Esophagus muscularis mucosa (tissue), 4 donors: ENCODE measurements at regions not wholly inside any gene's neighbourhood (a gene's known extent, or its start where the extent isn't known, plus 50 kb on each side); places are given as distances from the start of the nearest gene placed in this dataset.

Source experiments
- DNase-seq: peaks from one replicate; pipeline ENCODE4 v3.0.0-alpha.2; 2017; ENCODE audit errors: extremely low spot score
- H3K27ac ChIP-seq, 4 donors: fragments of 200-600 bp; sonication (generic); replicated peaks in 1 of 4; 1 replicate in 3 of 4; 2 replicates in 1 of 4; pipeline ENCODE4 v1.5.1; 2016 to 2019; ENCODE audit warnings: mild to moderate bottlenecking in 1 of 4
- H3K27me3 ChIP-seq, 4 donors: fragments of 200-600 bp; sonication (generic); one replicate each; pipeline versions ENCODE4 v1.5.1 to v1.6.0; 2016 to 2019
- H3K36me3 ChIP-seq, 4 donors: fragments of 200-600 bp; sonication (generic); one replicate each; pipeline ENCODE4 v1.5.1; 2016 to 2019
- H3K4me1 ChIP-seq, 4 donors: fragments of 200-600 bp; sonication (generic); one replicate each; pipeline ENCODE4 v1.5.1; 2016 to 2019
- H3K4me3 ChIP-seq, 4 donors: fragments of 200-600 bp; sonication (generic); 1 replicate in 2 of 4; 2 replicates in 2 of 4; pipeline ENCODE4 v1.5.1; 2016 to 2019; ENCODE audit warnings: mild to moderate bottlenecking in 4 of 4, moderate library complexity in 1 of 4
- H3K9me3 ChIP-seq, 4 donors: fragments of 200-600 bp; sonication (generic); 1 replicate in 3 of 4; 2 replicates in 1 of 4; pipeline ENCODE4 v1.5.1; 2016 to 2019
- EP300 ChIP-seq: sonication (generic); formaldehyde crosslinking; IDR thresholded peaks from one replicate; pipeline ENCODE4 v1.6.1; 2017; ENCODE audit warnings: antibody characterized with exemption
- POLR2A ChIP-seq: fragments of 450-650 bp; IDR thresholded peaks from one replicate; pipeline ENCODE4 v1.6.1; 2017; ENCODE audit warnings: antibody characterized with exemption, moderate library complexity, mild to moderate bottlenecking, low read depth
- POLR2AphosphoS5 ChIP-seq, 2 donors: sonication (generic); formaldehyde crosslinking; IDR thresholded peaks; one replicate each; pipeline ENCODE4 v1.6.1; 2017; ENCODE audit warnings: antibody characterized with exemption in 2 of 2
- WGBS: methylation state at CpG from one replicate; pipeline ENCODE4 v1.1.5; 2018; 5-methylcytosine and 5-hydroxymethylcytosine counted together
- intact Hi-C: fragments of 100-400 bp; cut with DNase I; formaldehyde crosslinking; loops from one replicate; pipeline ENCODE4 v1.15.1; 2023
- TF ChIP-seq, protein P1 (sequence below), 3 experiments: fragments of 200-600 bp in 2 of 3; fragments of 450-650 bp in 1 of 3; sonication (generic) in 2 of 3; IDR thresholded peaks; one replicate each; pipeline ENCODE4 v1.5.1; 2017 to 2019; ENCODE audit warnings: antibody characterized with exemption in 3 of 3, mild to moderate bottlenecking in 2 of 3, moderate library complexity in 1 of 3

DNA sequence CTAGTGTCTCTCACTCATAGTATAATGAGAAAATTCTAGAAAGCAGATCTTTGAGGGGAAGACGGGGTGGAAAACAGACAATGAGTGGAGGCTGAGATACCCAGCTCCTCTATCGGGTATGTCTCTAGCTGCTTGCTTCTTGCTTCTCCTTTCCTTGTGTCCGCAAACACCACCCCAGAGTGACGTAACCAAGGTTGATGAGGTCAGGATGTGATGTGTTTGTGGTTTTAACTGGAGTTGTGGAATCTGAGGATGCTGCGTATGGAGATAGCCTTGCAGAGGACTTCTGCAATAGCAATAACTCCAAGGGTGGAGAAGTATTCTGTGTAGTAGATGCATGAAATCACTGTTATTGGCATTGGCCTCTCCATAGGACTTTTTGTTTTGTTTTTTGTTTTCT is 132.7 kb upstream of the IFNGR1 start:
- no peaks in the 10 kb centered on the region for H3K27me3 ChIP-seq
- H3K27ac ChIP-seq: no peak overlapping the region
- TF ChIP-seq EP300 (no peak), POLR2AphosphoS5 (IDR thresholded peaks at IDR 0.05) (no peak), POLR2A (no peak)
- TF ChIP-seq, protein P1, sequence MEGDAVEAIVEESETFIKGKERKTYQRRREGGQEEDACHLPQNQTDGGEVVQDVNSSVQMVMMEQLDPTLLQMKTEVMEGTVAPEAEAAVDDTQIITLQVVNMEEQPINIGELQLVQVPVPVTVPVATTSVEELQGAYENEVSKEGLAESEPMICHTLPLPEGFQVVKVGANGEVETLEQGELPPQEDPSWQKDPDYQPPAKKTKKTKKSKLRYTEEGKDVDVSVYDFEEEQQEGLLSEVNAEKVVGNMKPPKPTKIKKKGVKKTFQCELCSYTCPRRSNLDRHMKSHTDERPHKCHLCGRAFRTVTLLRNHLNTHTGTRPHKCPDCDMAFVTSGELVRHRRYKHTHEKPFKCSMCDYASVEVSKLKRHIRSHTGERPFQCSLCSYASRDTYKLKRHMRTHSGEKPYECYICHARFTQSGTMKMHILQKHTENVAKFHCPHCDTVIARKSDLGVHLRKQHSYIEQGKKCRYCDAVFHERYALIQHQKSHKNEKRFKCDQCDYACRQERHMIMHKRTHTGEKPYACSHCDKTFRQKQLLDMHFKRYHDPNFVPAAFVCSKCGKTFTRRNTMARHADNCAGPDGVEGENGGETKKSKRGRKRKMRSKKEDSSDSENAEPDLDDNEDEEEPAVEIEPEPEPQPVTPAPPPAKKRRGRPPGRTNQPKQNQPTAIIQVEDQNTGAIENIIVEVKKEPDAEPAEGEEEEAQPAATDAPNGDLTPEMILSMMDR (IDR thresholded peaks at IDR 0.05): no peak
- intact Hi-C loops: no loop called here
- DNase-seq: no peak
- peaks cover 0 to 20% (median 12%) of the 10 kb centered on the region in 4 donors for H3K4me1 ChIP-seq
- H3K36me3 ChIP-seq: no peaks in the 10 kb centered on the region
- no peak overlapping the region for H3K4me3 ChIP-seq
- H3K9me3 ChIP-seq: no peaks in the 10 kb centered on the region
- 85% methylated on average over 5 of the region's 5 CpGs for WGBS

DNA sequence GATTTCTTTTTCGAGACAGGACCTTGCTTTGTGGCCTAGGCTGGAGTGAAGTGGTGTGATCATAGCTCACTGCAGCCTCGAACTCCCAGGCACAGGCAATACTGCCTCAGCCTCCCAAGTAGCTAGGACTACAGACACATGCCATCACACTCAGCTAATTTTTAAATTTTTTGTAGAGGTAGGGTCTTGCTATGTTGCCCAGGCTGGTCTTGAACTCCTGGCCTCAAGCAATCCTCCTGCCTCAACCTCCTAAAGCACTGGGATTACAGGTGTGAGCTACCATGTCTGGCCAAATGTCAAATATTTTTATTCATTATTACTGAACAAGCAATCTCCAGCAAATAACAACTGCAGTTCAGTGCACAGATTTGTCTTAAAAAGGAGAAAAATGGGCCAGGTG is 131.7 kb upstream of the IFNGR1 start:
- Histone ChIP-seq H3K9me3 (no peaks in the 10 kb centered on the region), H3K4me3 (no peak overlapping the region), H3K36me3 (no peaks in the 10 kb centered on the region), H3K27me3 (no peaks in the 10 kb centered on the region), H3K4me1 (peaks cover 0 to 20% (median 12%) of the 10 kb centered on the region in 4 donors), H3K27ac (no peak overlapping the region)
- TF ChIP-seq, protein P1 (IDR thresholded peaks at IDR 0.05): no peak
- TF ChIP-seq EP300 (no peak), POLR2AphosphoS5 (IDR thresholded peaks at IDR 0.05) (no peak), POLR2A (no peak)
- intact Hi-C loops: no loop called here
- no peak for DNase-seq
- WGBS: 85% methylated on average over 2 of the region's 2 CpGs

DNA sequence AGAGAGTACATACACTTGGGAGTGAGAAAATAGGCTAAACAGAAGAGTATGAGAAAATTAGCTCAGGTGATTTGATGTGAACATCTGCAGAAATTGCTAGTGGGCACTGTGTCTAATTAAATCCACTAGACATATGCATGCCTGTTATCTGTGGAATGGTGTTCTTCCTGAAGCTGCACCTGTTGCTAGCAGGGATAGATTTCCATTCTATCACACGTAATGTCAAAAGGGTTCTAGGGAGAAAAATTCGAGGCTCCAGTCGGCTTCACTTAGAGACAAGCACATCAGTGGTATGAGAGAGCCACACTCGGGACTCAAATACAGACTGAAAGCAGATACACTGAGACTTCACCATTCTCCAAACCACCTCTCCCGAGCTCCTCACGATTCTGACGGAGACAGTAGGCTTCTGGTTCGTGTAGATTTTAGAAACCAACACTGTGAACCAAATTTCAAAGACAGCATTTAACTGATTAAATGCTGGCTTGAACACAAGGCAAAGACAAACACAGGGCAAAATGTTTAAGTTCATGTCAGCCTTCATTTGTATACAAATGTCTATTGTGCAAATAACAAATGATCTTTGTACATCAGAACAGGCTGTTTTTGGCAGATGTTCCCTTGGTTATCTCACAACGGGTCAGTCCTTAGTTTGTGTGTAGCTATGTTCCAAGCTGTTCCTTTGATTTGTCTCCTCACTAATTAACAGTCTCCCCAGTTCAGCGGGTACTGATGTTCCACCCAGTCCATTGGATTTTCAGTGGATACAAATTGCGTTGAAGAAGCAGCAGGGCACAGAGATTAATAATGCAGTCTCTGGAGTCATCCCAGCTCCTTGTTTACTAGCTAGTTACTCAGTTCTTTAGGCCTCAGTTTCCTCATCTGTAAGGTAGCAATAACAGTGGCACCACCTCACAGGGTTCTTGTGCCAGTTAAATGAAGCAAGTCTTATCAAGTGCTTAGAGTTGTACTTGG is 131.0 kb upstream of the IFNGR1 start:
- peaks cover 0 to 20% (median 12%) of the 10 kb centered on the region in 4 donors for H3K4me1 ChIP-seq
- intact Hi-C loops: no loop called here
- H3K36me3 ChIP-seq: no peaks in the 10 kb centered on the region
- no peak overlapping the region for H3K27ac ChIP-seq
- no peak for DNase-seq
- H3K27me3 ChIP-seq: no peaks in the 10 kb centered on the region
- TF ChIP-seq, protein P1 (IDR thresholded peaks at IDR 0.05): no peak
- TF ChIP-seq POLR2AphosphoS5 (IDR thresholded peaks at IDR 0.05) (no peak), POLR2A (no peak), EP300 (no peak)
- WGBS: 41% methylated on average over 10 of the region's 11 CpGs
- no peak overlapping the region for H3K4me3 ChIP-seq
- H3K9me3 ChIP-seq: no peaks in the 10 kb centered on the region

DNA sequence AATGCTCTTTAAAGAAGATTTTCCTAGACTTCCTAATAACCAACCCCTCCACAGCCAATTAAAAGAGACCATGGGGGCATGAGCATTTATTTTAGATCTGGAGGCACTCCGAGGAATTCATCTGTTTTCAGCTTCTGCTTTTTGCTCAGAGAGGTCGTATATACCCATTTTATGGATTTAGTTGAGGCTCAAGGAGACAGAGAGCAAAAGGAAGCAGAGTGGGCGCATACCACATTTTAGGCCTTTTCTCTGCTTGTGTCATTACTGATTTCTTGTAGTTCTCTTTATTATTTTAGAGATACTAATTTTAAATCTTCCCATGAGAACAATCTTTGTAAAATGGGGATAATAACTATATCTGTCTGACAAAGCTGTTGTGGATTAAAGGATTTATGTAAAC is 129.6 kb upstream of the IFNGR1 start:
- Histone ChIP-seq H3K4me1 (peaks cover 0 to 20% (median 12%) of the 10 kb centered on the region in 4 donors), H3K9me3 (no peaks in the 10 kb centered on the region), H3K27ac (no peak overlapping the region), H3K4me3 (no peak overlapping the region), H3K36me3 (no peaks in the 10 kb centered on the region), H3K27me3 (no peaks in the 10 kb centered on the region)
- TF ChIP-seq POLR2A: no peak
- TF ChIP-seq, protein P1 (IDR thresholded peaks at IDR 0.05): no peak
- no peak for TF ChIP-seq EP300
- TF ChIP-seq POLR2AphosphoS5 (IDR thresholded peaks at IDR 0.05): no peak
- intact Hi-C loops: no loop called here
- DNase-seq: no peak
- WGBS: 86% methylated on average over 3 of the region's 3 CpGs
